ENCODE measurements at regions not wholly inside any gene's neighbourhood (a gene's known extent, or its start where the extent isn't known, plus 50 kb on each side); places are given as distances from the start of the nearest gene placed in this dataset.
"Not testable (repeated sequence)": the region's sequence is repeated elsewhere in the genome, so short reads cannot be mapped to it uniquely, and the experiment has no call there.

DNA sequence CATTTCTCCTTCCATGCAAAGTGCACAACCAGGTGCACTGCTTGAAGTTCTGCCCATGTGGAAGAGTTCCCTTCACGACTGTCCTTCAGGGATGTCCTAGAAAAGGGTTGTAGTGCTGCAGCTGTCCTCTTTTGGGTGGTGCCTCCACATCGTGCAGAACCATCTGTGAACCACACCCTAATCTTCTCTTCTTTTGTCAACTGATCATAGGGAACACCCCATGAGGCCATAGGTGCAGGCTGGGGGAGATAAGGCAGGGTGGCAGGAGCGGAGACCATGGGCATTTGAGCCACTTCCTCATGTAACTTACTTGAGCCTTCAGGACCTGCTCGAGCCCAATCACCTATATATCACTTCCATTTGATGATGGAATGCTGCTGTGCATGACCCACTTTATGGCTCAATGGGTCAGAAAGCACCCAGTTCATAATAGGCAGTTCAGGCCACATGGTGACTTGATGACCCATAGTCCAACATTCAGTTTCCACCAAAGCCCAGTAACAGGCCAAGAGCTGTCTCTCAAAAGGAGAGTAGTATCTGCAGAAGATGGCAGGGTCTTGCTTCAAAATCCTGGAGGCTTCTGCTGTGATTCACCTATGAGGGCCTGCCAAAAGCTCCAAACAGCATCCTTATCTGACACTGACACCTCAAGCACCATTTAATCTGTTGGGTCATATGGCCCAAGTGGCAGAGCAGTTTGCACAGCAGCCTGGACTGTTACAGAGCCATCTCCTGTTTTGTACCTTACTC lies 84.7 kb upstream of the CYRIA start:
- Histone ChIP-seq H3K4me3 (ENCODE audit: low read depth, low read length) (no peak overlapping the region), H3K36me3 (ENCODE audit: control insufficient read depth, insufficient read depth, low read length) (no peaks in the 10 kb centered on the region), H3K27me3 (ENCODE audit: control insufficient read depth, insufficient read depth, low read length) (no peaks in the 10 kb centered on the region)
- TF ChIP-seq, protein P1, sequence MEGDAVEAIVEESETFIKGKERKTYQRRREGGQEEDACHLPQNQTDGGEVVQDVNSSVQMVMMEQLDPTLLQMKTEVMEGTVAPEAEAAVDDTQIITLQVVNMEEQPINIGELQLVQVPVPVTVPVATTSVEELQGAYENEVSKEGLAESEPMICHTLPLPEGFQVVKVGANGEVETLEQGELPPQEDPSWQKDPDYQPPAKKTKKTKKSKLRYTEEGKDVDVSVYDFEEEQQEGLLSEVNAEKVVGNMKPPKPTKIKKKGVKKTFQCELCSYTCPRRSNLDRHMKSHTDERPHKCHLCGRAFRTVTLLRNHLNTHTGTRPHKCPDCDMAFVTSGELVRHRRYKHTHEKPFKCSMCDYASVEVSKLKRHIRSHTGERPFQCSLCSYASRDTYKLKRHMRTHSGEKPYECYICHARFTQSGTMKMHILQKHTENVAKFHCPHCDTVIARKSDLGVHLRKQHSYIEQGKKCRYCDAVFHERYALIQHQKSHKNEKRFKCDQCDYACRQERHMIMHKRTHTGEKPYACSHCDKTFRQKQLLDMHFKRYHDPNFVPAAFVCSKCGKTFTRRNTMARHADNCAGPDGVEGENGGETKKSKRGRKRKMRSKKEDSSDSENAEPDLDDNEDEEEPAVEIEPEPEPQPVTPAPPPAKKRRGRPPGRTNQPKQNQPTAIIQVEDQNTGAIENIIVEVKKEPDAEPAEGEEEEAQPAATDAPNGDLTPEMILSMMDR (IDR thresholded peaks at IDR 0.05; ENCODE audit: insufficient read depth, low read length, severe bottlenecking) = no peak
- DNase-seq (ENCODE audit: low read depth) (no peak), FAIRE-seq (no peak)

DNA sequence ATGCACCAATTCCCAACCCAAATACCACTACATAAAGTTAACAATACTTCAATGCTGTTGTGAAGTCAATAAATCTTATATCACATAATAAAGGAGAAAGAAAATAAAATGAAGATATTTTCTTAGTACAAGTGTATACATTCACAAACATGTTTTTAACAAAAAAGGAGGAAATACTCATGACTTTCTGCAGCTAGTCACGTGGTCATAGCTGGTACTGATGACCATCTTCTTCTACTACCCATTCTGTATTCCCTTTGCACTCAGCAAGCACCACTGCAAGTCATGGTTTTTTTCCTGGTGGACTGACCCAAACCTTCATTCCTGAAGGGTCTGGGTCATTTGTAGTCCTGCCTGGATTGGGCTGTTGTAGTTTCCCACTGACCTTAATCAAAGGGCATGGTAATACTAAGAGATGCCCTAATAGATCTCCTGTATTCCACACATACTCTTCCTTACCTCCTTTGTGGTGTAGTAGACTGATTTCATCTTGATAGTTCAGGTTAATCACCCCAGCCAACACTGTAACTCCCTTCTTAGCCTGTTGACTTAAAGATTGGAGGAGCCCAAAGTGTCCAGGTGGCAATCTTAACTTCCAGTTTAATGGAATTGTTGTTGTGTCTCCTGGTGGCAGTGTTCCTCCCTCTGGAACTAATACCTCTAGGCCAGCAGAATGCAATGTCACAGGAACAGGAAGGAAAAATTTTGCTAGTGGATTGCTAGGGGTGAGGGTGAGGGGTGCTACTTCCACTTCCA lies 83.1 kb upstream of the CYRIA start:
- not testable (repeated sequence) for FAIRE-seq; H3K27me3 ChIP-seq (ENCODE audit: control insufficient read depth, insufficient read depth, low read length); H3K36me3 ChIP-seq (ENCODE audit: control insufficient read depth, insufficient read depth, low read length); DNase-seq (ENCODE audit: low read depth); H3K4me3 ChIP-seq (ENCODE audit: low read depth, low read length)

DNA sequence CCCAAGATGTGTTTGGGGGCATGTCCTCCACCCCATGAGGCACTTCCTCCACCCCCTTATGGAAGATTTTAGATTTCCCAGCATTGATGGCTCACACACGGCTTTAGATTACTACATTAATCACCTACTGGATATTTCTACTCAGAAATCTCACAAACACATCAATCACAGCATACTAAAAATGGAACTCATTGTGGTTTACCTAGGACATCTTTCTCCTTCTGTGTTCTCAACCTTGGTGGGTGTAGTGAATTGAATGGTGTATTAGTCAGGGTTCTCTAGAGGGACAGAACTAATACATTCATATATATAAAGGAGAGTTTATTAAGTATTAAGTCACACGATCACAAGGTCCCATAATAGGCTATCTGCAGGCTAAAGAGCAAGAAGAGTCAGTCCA lies 82.1 kb upstream of the CYRIA start:
- H3K27me3 ChIP-seq (ENCODE audit: control insufficient read depth, insufficient read depth, low read length) = no peaks in the 10 kb centered on the region
- H3K4me3 ChIP-seq (ENCODE audit: low read depth, low read length) = no peak overlapping the region
- TF ChIP-seq, protein P1 (IDR thresholded peaks at IDR 0.05; ENCODE audit: insufficient read depth, low read length, severe bottlenecking) = no peak
- no peaks in the 10 kb centered on the region for H3K36me3 ChIP-seq (ENCODE audit: control insufficient read depth, insufficient read depth, low read length)
- DNase-seq (ENCODE audit: low read depth) (no peak), FAIRE-seq (no peak)

DNA sequence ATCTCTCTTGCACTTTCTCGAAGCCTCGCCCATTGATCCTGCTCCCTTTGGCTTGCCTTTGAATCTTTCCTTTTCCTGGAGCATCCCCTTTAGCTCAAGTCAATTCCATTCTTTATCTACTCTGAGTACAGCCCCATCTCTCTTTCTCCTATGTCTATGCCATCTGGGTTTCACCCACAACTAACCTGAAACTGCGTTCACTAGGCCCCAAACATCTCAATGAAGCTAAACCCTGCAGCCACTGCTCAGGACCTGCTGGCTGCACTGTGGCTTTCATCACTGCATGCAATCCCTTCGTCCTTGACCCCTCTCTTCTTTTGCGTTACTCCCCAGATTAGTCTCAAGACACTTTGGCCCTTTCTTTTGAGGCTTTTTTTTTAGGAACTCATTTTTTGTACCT lies 81.6 kb upstream of the CYRIA start:
- DNase-seq (ENCODE audit: low read depth) (no peak), FAIRE-seq (no peak)
- Histone ChIP-seq H3K4me3 (ENCODE audit: low read depth, low read length) (no peak overlapping the region), H3K36me3 (ENCODE audit: control insufficient read depth, insufficient read depth, low read length) (no peaks in the 10 kb centered on the region), H3K27me3 (ENCODE audit: control insufficient read depth, insufficient read depth, low read length) (no peaks in the 10 kb centered on the region)
- TF ChIP-seq, protein P1 (IDR thresholded peaks at IDR 0.05; ENCODE audit: insufficient read depth, low read length, severe bottlenecking) = no peak

DNA sequence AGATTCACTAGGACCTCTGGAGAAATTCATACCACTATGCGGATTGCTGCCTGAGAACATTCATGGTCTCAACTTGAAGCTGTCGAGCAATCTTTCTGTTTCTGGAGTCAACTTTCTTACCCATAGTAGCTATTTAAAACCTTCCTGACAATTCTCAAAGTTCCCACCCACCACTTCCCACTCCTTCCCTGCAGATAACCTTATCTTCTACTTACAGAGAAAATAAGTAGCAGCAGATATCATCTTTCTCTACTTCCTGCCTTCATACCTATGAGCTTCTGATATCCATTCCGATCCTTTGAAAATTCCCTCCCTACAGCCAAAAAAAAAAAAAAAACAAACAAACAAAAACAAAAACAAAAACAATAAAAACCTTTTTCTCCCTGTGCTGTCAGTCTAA lies 81.2 kb upstream of the CYRIA start:
- TF ChIP-seq, protein P1 (IDR thresholded peaks at IDR 0.05; ENCODE audit: insufficient read depth, low read length, severe bottlenecking) = no peak
- Histone ChIP-seq H3K4me3 (ENCODE audit: low read depth, low read length) (no peak overlapping the region), H3K27me3 (ENCODE audit: control insufficient read depth, insufficient read depth, low read length) (no peaks in the 10 kb centered on the region), H3K36me3 (ENCODE audit: control insufficient read depth, insufficient read depth, low read length) (no peaks in the 10 kb centered on the region)
- no peak for FAIRE-seq
- DNase-seq (ENCODE audit: low read depth) = no peak

DNA sequence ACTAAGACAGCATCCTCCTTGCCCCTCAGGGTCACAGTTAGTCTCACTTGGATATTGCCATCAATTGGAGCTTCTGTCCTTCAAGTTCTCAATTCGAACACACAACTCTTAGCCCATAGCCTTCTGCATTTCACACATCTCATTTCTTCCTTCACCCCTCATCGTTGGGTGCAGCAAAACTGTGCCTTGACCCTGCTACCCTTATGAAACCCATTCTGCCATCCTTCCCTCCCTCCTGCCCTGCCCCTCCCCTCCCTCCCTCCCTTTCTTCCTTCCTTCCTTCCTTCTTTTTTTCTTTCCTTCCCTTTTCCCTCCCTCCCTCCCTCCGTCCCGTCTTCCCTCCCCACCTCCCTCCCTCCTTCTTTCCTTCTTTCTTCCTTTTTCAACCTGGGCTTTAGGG lies 80.7 kb upstream of the CYRIA start:
- FAIRE-seq (no peak), DNase-seq (ENCODE audit: low read depth) (no peak)
- TF ChIP-seq, protein P1 (IDR thresholded peaks at IDR 0.05; ENCODE audit: insufficient read depth, low read length, severe bottlenecking) = no peak
- Histone ChIP-seq H3K27me3 (ENCODE audit: control insufficient read depth, insufficient read depth, low read length) (no peaks in the 10 kb centered on the region), H3K36me3 (ENCODE audit: control insufficient read depth, insufficient read depth, low read length) (no peaks in the 10 kb centered on the region), H3K4me3 (ENCODE audit: low read depth, low read length) (no peak overlapping the region)

All from bronchial epithelial cell (primary cell).